ENCODE measurements at regions not wholly inside any gene's neighbourhood (a gene's known extent, or its start where the extent isn't known, plus 50 kb on each side); places are given as distances from the start of the nearest gene placed in this dataset.

DNA sequence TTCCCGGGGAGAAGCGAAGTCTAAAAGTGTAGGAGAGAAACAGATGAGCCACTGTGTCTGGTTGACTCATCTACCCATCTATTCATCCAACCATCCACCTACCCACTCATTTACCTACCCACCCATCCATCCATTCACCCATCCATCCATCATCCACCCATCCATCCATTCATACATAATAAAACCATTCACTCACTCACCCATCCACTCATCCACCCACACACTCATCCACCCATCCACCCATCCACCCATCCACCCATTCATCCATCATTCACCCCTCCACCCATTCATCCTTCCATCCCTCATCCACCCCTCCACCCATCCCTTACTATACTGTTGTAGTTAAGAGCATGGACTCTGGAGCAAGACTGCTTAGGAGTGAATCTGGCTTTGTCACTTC lies 136.4 kb upstream of the ATP2B2 start:
- TF ChIP-seq, protein P1, sequence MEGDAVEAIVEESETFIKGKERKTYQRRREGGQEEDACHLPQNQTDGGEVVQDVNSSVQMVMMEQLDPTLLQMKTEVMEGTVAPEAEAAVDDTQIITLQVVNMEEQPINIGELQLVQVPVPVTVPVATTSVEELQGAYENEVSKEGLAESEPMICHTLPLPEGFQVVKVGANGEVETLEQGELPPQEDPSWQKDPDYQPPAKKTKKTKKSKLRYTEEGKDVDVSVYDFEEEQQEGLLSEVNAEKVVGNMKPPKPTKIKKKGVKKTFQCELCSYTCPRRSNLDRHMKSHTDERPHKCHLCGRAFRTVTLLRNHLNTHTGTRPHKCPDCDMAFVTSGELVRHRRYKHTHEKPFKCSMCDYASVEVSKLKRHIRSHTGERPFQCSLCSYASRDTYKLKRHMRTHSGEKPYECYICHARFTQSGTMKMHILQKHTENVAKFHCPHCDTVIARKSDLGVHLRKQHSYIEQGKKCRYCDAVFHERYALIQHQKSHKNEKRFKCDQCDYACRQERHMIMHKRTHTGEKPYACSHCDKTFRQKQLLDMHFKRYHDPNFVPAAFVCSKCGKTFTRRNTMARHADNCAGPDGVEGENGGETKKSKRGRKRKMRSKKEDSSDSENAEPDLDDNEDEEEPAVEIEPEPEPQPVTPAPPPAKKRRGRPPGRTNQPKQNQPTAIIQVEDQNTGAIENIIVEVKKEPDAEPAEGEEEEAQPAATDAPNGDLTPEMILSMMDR (IDR thresholded peaks at IDR 0.05): no peak
- TF ChIP-seq POLR2A (IDR thresholded peaks at IDR 0.05) (no peak), POLR2AphosphoS5 (IDR thresholded peaks at IDR 0.05) (no peak)

All from prostate gland (tissue), 2 donors.